DMS53 (cell line): ENCODE measurements at regions not wholly inside any gene's neighbourhood (a gene's known extent, or its start where the extent isn't known, plus 50 kb on each side); places are given as distances from the start of the nearest gene placed in this dataset.

Experiments
- DNase-seq: peaks from one replicate; lab custom pipeline; 2025; lab: John Stamatoyannopoulos, UW

DNA sequence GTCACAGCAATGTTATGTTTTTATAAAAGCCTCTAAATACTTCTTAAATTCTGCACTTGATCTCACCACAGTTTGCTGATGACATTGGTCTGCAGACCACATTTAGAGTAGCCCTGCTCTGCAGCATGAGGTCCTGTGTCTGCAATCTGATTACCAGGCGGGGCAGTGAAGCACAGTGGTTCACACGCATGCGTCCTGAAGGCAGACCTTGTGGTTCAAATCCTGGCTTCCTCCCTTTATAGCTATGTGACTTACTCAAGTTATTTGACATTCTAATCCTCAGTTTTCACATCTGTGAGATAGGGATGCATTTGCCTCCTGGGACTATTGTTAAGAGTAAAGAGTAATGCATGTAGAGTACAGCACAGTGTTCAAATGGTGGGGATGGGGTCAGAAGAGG is 50.3 kb downstream of the BMAL2 start:
- no peak for DNase-seq

DNA sequence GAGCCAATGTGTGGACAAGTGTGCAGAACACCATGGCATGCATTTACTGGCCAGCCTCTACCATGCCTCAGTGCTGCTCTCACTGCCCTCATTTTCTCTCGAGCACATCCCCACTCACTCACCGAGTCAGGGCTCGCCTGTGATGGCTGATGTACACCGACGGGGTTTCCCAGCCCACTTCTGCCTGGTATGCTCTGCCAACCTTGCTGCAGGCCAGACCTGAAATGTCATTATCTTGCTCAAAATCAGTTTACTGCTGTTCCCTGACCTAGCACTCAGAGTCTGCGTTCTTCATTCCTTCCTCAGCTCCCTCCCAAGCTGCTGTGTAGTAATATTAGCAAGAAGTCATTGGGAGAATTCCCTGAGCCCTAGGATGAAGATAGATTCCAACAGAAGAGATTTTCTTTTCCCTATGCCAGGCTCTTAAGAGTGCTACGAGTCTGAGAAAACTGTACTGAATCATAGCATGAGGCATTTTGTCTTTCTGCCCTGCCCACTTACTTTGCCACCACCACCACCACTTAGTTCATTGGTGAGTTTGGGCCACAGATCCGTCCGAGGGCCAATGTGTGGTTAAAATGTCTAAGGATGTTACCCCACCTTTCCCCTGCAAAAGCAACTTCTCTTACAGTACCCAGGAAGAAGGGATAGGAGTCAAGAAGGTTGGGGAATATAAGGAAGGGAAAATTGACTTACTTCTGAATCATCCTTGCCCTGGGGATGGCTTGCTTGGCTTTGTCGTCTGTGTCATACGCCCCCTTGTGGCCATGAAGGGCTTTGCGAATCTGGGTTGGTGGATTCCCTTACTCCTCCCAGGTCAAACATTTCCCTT is 51.0 kb downstream of the BMAL2 start:
- DNase-seq, result peak; percentile 93

DNA sequence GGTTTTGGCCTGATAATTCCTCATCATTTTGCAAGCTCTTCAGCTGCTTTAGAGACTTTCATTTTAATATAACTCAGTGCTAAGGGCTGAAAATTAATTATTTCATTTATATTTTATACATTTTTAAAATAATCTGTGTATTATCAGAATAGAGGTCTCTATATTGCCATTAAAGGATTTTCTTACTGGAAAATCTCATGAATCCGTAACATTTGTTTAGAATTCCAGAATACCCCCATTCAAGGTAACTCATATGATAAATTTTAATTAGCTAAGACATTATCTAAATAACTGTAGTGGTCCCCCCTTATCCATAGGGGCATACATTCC is 51.6 kb downstream of the BMAL2 start:
- no peak for DNase-seq

DNA sequence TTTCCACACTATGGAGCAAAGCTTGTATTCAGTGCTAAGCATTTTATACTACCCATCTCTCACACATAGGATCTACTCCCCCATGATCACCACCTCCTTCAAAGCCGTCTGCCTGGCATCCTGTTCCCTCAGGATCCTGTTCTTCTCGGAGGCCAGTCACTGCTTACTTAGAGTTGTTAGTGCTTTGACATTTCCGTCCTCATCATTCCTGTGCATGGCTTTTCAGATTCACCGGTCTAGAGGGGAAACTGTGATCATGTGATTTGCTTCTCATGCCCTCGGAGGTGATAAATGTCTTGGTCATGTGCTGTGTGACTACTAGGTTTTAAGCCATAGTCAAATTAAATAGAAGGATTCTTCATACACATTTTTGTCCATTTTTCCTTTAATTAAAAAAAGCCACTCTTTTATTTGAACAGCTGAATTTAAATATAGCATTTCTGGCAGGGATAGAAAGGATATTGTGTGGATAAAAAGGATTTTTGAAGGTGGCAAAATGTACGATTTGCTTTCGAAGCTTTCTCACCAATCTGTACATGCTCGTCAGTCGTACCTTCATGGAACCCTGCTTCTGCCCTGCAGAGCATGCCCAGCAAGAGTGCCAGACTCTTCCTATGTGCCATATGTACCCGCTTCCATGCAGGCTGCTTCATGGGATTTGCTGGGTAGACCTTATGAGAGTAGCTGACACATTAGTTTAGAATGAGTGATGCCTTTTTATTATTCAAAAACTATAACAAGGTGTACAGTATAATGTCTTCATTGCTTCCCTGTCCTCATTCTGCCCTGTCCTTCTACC is 53.3 kb downstream of the BMAL2 start:
- DNase-seq, result peak; percentile 45

DNA sequence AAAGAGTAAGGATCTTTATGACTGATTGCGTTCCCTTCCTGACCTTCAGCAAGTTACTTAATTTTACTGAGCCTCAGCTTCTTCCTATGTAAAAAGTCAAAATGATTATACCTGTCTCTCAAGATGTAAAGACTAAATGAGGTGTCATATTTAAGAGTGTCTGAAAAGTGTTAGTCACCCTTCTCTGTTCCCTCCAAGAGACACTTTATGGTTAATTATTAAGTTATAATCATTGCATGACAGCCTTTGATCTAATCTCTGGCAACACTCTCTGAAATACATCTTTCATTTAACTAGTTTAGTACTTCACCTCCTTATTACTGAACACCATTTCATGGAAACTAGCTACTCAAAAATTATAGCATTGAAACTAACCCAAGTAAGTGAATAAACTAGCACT is 54.8 kb downstream of the BMAL2 start:
- DNase-seq, result peak; percentile 86

DNA sequence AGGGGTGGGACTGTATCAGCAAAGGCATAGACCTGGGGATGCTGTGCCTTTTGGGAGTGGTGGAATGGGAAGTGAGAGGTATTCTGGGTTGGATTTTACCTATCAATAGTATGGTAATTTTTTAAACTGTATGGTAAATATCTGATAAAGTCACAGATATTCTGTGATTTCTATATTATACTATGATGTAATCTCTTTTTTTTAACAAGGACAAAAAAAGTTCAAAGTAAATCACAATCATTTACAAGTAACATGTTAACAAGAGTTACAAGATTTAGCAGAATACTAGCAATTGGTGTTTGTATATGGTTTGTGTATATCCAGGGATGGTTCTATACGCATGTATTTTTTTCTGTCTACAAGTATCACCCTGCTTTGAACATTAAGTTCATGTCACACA is 56.0 kb downstream of the BMAL2 start:
- DNase-seq, result no peak

DNA sequence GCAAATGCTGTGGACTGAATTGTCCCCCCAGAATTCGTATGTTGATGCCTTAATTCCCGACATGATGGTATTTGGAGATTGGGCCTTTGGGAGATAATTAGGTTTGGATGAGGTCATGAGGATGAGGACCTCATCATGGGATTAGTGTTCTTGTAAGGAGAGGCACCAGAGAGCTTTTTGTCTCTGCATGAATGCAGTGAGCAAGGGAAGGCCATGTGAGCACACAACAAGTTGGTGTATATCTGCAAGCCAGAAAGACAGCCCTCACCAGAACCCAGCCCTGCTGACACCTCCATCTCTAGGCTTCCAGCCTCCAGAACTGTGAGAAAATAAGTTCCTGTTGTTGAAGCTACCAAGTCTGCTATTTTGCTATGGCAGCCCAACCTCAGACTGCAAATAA is 51.9 kb upstream of the SMCO2 start:
- DNase-seq, result no peak

DNA sequence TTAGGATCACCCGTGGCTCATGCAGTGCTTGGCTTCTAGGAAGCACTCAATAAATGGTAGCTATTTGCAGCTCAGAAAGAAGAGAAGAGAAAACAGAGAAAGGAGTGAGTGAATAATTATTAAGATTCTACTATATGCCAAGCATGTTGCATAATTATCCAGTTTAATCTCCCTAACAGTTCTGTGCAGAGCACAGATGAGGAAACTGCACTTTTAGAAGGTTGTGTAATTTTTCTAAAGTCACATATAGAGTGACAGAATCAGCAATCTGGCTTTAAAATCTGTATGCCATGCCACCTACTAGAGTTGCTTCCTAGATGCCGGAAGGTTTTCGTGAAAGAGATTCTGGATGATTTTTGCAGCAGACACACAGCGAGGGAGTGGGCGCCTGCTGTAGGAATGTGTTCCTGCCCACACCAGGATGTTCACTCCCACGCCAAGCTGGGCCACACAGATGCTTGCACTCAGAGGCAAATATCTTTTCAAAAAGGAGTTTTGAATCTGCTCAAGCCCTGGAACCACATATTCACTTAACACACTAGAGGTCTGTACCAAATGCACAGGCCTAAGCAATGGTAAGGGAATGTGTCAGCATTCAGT is 50.2 kb upstream of the SMCO2 start:
- DNase-seq, result no peak
